ENCODE measurements at regions not wholly inside any gene's neighbourhood (a gene's known extent, or its start where the extent isn't known, plus 50 kb on each side); places are given as distances from the start of the nearest gene placed in this dataset.

GRCh38 chr21:16978309-16978895 is 534.4 kb upstream of the CXADR start:
- DNase-seq: no peak

GRCh38 chr21:16979574-16979973 is 533.3 kb upstream of the CXADR start:
- DNase-seq: no peak

- DNase-seq: no peak
These were observed 529.4 kb upstream of the CXADR start for GRCh38 chr21:16983420-16983819.

- DNase-seq: no peak
These were observed 520.4 kb upstream of the CXADR start for GRCh38 chr21:16992448-16992847.

- no peak for DNase-seq
These were observed 519.3 kb upstream of the CXADR start for GRCh38 chr21:16993416-16994038.

- no peak for DNase-seq
These were observed 510.1 kb upstream of the CXADR start for GRCh38 chr21:17002594-17003257.

- DNase-seq: no peak
These were observed 509.6 kb upstream of the CXADR start for GRCh38 chr21:17003258-17003615.

- no peak for DNase-seq
These were observed 509.0 kb upstream of the CXADR start for GRCh38 chr21:17003763-17004373.

- no peak for DNase-seq
These were observed 480.6 kb upstream of the CXADR start for GRCh38 chr21:17032141-17032655.

- DNase-seq: no peak
These were observed 468.1 kb upstream of the CXADR start for GRCh38 chr21:17044696-17045095.

GRCh38 chr21:17045214-17045853 is 467.5 kb upstream of the CXADR start:
- DNase-seq: no peak

GRCh38 chr21:17048974-17049373 is 463.9 kb upstream of the CXADR start:
- no peak for DNase-seq

- no peak for DNase-seq
These were observed 462.7 kb upstream of the CXADR start for GRCh38 chr21:17050156-17050555.

- DNase-seq: no peak
These were observed 462.2 kb upstream of the CXADR start for GRCh38 chr21:17050646-17051045.

- DNase-seq: no peak
These were observed 461.8 kb upstream of the CXADR start for GRCh38 chr21:17051054-17051453.

- no peak for DNase-seq
These were observed 459.5 kb upstream of the CXADR start for GRCh38 chr21:17053321-17053720.

GRCh38 chr21:17059936-17060335 is 452.9 kb upstream of the CXADR start:
- no peak for DNase-seq

GRCh38 chr21:17066006-17066405 is 446.8 kb upstream of the CXADR start:
- DNase-seq: no peak

- DNase-seq: no peak
These were observed 441.8 kb upstream of the CXADR start for GRCh38 chr21:17071093-17071492.

- no peak for DNase-seq
These were observed 431.6 kb upstream of the CXADR start for GRCh38 chr21:17081193-17081592.

GRCh38 chr21:17082843-17083483 is 429.9 kb upstream of the CXADR start:
- DNase-seq: no peak

GRCh38 chr21:17085707-17086106 is 427.1 kb upstream of the CXADR start:
- DNase-seq: no peak

GRCh38 chr21:17088500-17088899 is 424.3 kb upstream of the CXADR start:
- no peak for DNase-seq
